ENCODE measurements at regions not wholly inside any gene's neighbourhood (a gene's known extent, or its start where the extent isn't known, plus 50 kb on each side); places are given as distances from the start of the nearest gene placed in this dataset.

GRCh38 chr6:21968411-21968810 is 328.4 kb downstream of the PRL start:
- no peak overlapping the region for H3K27ac ChIP-seq (ENCODE audit: low read length)
- Mint-ChIP-seq H3K27ac (no peak overlapping the region), H3K36me3 (no peaks in the 10 kb centered on the region), H3K4me3 (no peak overlapping the region), H3K9me3 (no peaks in the 10 kb centered on the region), H3K27me3 (ENCODE audit: low read depth in 2 of 2) (no peaks in the 10 kb centered on the region), H3K4me1 (peaks cover 0 to 5% of the 10 kb centered on the region in 2 donors)
- H3K27me3 ChIP-seq (ENCODE audit: control insufficient read depth, insufficient read depth, low read length): no peaks in the 10 kb centered on the region
- no peaks in the 10 kb centered on the region for H3K9me3 ChIP-seq (ENCODE audit: control insufficient read depth, insufficient read depth, low read length)
- DNase-seq (no peak), ATAC-seq (no peak)
- WGBS (ENCODE audit: insufficient coverage): no CpG with 5 or more reads among the region's 2 CpGs
- no peaks in the 10 kb centered on the region for H3K36me3 ChIP-seq (ENCODE audit: control insufficient read depth, insufficient read depth, low read length)
- no peak for TF ChIP-seq CTCF (IDR thresholded peaks at IDR 0.05)
- no peaks in the 10 kb centered on the region for H3K4me1 ChIP-seq (ENCODE audit: control insufficient read depth, insufficient read depth, low read length)
- intact Hi-C loops (cut with micrococcal nuclease): no loop called here
- H3K4me3 ChIP-seq (ENCODE audit: low read length): no peak overlapping the region

GRCh38 chr6:21969192-21969591 is 327.6 kb downstream of the PRL start:
- H3K9me3 ChIP-seq (ENCODE audit: control insufficient read depth, insufficient read depth, low read length): no peaks in the 10 kb centered on the region
- 69% methylated on average over 3 of the region's 4 CpGs for WGBS (ENCODE audit: insufficient coverage)
- no peak for ATAC-seq
- DNase-seq: no peak
- no peaks in the 10 kb centered on the region for H3K27me3 ChIP-seq (ENCODE audit: control insufficient read depth, insufficient read depth, low read length)
- no peaks in the 10 kb centered on the region for H3K9me3 Mint-ChIP-seq
- H3K27ac ChIP-seq (ENCODE audit: low read length): no peak overlapping the region
- TF ChIP-seq CTCF (IDR thresholded peaks at IDR 0.05): no peak
- H3K36me3 Mint-ChIP-seq: no peaks in the 10 kb centered on the region
- peaks cover 0 to 5% of the 10 kb centered on the region in 2 donors for H3K4me1 Mint-ChIP-seq
- H3K4me3 Mint-ChIP-seq: no peak overlapping the region
- H3K4me3 ChIP-seq (ENCODE audit: low read length): no peak overlapping the region
- intact Hi-C loops (cut with micrococcal nuclease): no loop called here
- no peaks in the 10 kb centered on the region for H3K36me3 ChIP-seq (ENCODE audit: control insufficient read depth, insufficient read depth, low read length)
- H3K27ac Mint-ChIP-seq: no peak overlapping the region
- no peaks in the 10 kb centered on the region for H3K27me3 Mint-ChIP-seq (ENCODE audit: low read depth in 2 of 2)
- no peaks in the 10 kb centered on the region for H3K4me1 ChIP-seq (ENCODE audit: control insufficient read depth, insufficient read depth, low read length)

- Histone ChIP-seq H3K36me3 (ENCODE audit: control insufficient read depth, insufficient read depth, low read length) (no peaks in the 10 kb centered on the region), H3K4me3 (ENCODE audit: low read length) (no peak overlapping the region), H3K9me3 (ENCODE audit: control insufficient read depth, insufficient read depth, low read length) (no peaks in the 10 kb centered on the region), H3K4me1 (ENCODE audit: control insufficient read depth, insufficient read depth, low read length) (no peaks in the 10 kb centered on the region), H3K27me3 (ENCODE audit: control insufficient read depth, insufficient read depth, low read length) (no peaks in the 10 kb centered on the region), H3K27ac (ENCODE audit: low read length) (no peak overlapping the region)
- 56% methylated on average over 9 of the region's 9 CpGs for WGBS (ENCODE audit: insufficient coverage)
- Mint-ChIP-seq H3K4me3 (no peak overlapping the region), H3K27me3 (ENCODE audit: low read depth in 2 of 2) (no peaks in the 10 kb centered on the region), H3K9me3 (no peaks in the 10 kb centered on the region), H3K4me1 (no peaks in the 10 kb centered on the region), H3K27ac (no peak overlapping the region), H3K36me3 (no peaks in the 10 kb centered on the region)
- no peak for ATAC-seq
- intact Hi-C loops (cut with micrococcal nuclease): no loop called here
- no peak for TF ChIP-seq CTCF (IDR thresholded peaks at IDR 0.05)
- DNase-seq: no peak
These were observed 326.1 kb downstream of the PRL start for GRCh38 chr6:21970569-21971300.

- no peak for ATAC-seq
- Mint-ChIP-seq H3K27me3 (ENCODE audit: low read depth in 2 of 2) (no peaks in the 10 kb centered on the region), H3K36me3 (no peaks in the 10 kb centered on the region), H3K9me3 (no peaks in the 10 kb centered on the region), H3K27ac (no peak overlapping the region), H3K4me3 (no peak overlapping the region), H3K4me1 (no peaks in the 10 kb centered on the region)
- no peaks in the 10 kb centered on the region for H3K27me3 ChIP-seq (ENCODE audit: control insufficient read depth, insufficient read depth, low read length)
- H3K36me3 ChIP-seq (ENCODE audit: control insufficient read depth, insufficient read depth, low read length): no peaks in the 10 kb centered on the region
- H3K4me1 ChIP-seq (ENCODE audit: control insufficient read depth, insufficient read depth, low read length): no peaks in the 10 kb centered on the region
- no peak for DNase-seq
- no peak for TF ChIP-seq CTCF (IDR thresholded peaks at IDR 0.05)
- no peaks in the 10 kb centered on the region for H3K9me3 ChIP-seq (ENCODE audit: control insufficient read depth, insufficient read depth, low read length)
- H3K27ac ChIP-seq (ENCODE audit: low read length): no peak overlapping the region
- intact Hi-C loops (cut with micrococcal nuclease): no loop called here
- no peak overlapping the region for H3K4me3 ChIP-seq (ENCODE audit: low read length)
- 63% methylated on average over 1 of the region's 1 CpG for whole genome bisulfite sequencing (ENCODE audit: insufficient coverage)
These were observed 325.3 kb downstream of the PRL start for GRCh38 chr6:21971541-21971940.
